ENCODE measurements at regions not wholly inside any gene's neighbourhood (a gene's known extent, or its start where the extent isn't known, plus 50 kb on each side); places are given as distances from the start of the nearest gene placed in this dataset.

GRCh38 chr15:99447497-99448371, 118.0 kb upstream of the MEF2A start:
- TF ChIP-seq CTCF (conservative IDR thresholded peaks at IDR 0.05 in 1 of 2, IDR thresholded peaks at IDR 0.05 in 1 of 2; ENCODE audit: low read depth in 1 of 2, low read length in 2 of 2): no peak
- no peak for TF ChIP-seq EZH2 (IDR thresholded peaks at IDR 0.05; ENCODE audit: low read length, missing control alignments)

All from fibroblast of lung (primary cell).